Vagina (tissue), 2 donors: ENCODE measurements at regions not wholly inside any gene's neighbourhood (a gene's known extent, or its start where the extent isn't known, plus 50 kb on each side); places are given as distances from the start of the nearest gene placed in this dataset.

Source experiments
- POLR2A ChIP-seq, 2 donors: fragments of 450-650 bp; IDR thresholded peaks; one replicate each; pipeline ENCODE4 v1.6.1; 2017; ENCODE audit warnings: antibody characterized with exemption in 2 of 2, mild to moderate bottlenecking in 2 of 2, moderate library complexity in 2 of 2
- POLR2AphosphoS5 ChIP-seq, 2 donors: sonication (generic); formaldehyde crosslinking; IDR thresholded peaks; one replicate each; pipeline ENCODE4 v1.9.0; 2017; ENCODE audit warnings: antibody characterized with exemption in 2 of 2, mild to moderate bottlenecking in 2 of 2, low read depth in 1 of 2; ENCODE audit not compliant: insufficient read depth in 1 of 2
- TF ChIP-seq, protein P1 (sequence below), 3 experiments: fragments of 450-650 bp in 2 of 3; fragments of 200-600 bp in 1 of 3; sonication (generic) in 1 of 3; IDR thresholded peaks; one replicate each; pipeline ENCODE4 v1.5.1; 2017 to 2019; ENCODE audit warnings: antibody characterized with exemption in 3 of 3, mild to moderate bottlenecking in 2 of 3, moderate library complexity in 2 of 3

GRCh38 chr1:8244304-8244703 is 73.6 kb upstream of the SLC45A1 start:
- TF ChIP-seq, protein P1, sequence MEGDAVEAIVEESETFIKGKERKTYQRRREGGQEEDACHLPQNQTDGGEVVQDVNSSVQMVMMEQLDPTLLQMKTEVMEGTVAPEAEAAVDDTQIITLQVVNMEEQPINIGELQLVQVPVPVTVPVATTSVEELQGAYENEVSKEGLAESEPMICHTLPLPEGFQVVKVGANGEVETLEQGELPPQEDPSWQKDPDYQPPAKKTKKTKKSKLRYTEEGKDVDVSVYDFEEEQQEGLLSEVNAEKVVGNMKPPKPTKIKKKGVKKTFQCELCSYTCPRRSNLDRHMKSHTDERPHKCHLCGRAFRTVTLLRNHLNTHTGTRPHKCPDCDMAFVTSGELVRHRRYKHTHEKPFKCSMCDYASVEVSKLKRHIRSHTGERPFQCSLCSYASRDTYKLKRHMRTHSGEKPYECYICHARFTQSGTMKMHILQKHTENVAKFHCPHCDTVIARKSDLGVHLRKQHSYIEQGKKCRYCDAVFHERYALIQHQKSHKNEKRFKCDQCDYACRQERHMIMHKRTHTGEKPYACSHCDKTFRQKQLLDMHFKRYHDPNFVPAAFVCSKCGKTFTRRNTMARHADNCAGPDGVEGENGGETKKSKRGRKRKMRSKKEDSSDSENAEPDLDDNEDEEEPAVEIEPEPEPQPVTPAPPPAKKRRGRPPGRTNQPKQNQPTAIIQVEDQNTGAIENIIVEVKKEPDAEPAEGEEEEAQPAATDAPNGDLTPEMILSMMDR (IDR thresholded peaks at IDR 0.05): no peak
- no peak for TF ChIP-seq POLR2AphosphoS5 (IDR thresholded peaks at IDR 0.05; ENCODE audit: insufficient read depth in 1 of 2, low read depth in 1 of 2)
- no peak for TF ChIP-seq POLR2A (IDR thresholded peaks at IDR 0.05)
